GM23338 (cell line): ENCODE measurements at regions not wholly inside any gene's neighbourhood (a gene's known extent, or its start where the extent isn't known, plus 50 kb on each side); places are given as distances from the start of the nearest gene placed in this dataset.

Experiments
- ATAC-seq: fragments of 200-7000 bp; cut with Tn5 transposase; 3 replicates; pipeline ENCODE4 v1.9.1; 2020
- DNase-seq: peaks from one replicate; pipeline ENCODE4 v3.0.0-alpha.2; 2015; ENCODE audit warnings: low spot score
- H2AFZ ChIP-seq: fragments of 200-600 bp; sonication (generic); 2 replicates; pipeline ENCODE4 v1.8.0; 2016; ENCODE audit warnings: antibody characterized with exemption, mild to moderate bottlenecking, moderate library complexity
- H3F3A ChIP-seq: fragments of 200-600 bp; sonication (generic); replicated peaks from 2 replicates; pipeline ENCODE4 v1.8.0; 2017; ENCODE audit warnings: antibody characterized with exemption, mixed run types, low read depth
- H3K27ac ChIP-seq: fragments of 200-600 bp; sonication (generic); 2 replicates; pipeline ENCODE4 v1.6.1; 2016; ENCODE audit warnings: low read depth
- H3K27me3 ChIP-seq: fragments of 200-600 bp; sonication (generic); 2 replicates; pipeline ENCODE4 v1.8.0; 2016; ENCODE audit warnings: mild to moderate bottlenecking, mixed run types, moderate library complexity; ENCODE audit not compliant: insufficient read depth
- H3K36me3 ChIP-seq: fragments of 200-600 bp; sonication (generic); 2 replicates; pipeline ENCODE4 v1.8.0; 2016; ENCODE audit warnings: mild to moderate bottlenecking; ENCODE audit not compliant: insufficient read depth
- H3K4me1 ChIP-seq: fragments of 200-600 bp; sonication (generic); 2 replicates; pipeline ENCODE4 v1.8.0; 2016; ENCODE audit warnings: mild to moderate bottlenecking, moderate library complexity; ENCODE audit not compliant: insufficient read depth
- H3K4me2 ChIP-seq: fragments of 200-600 bp; sonication (generic); 2 replicates; pipeline ENCODE4 v1.7.1; 2017; ENCODE audit warnings: mixed run types
- H3K4me3 ChIP-seq: fragments of 200-600 bp; sonication (generic); 2 replicates; pipeline ENCODE4 v1.6.1; 2016; ENCODE audit warnings: mixed run types
- H3K79me2 ChIP-seq: fragments of 200-600 bp; sonication (generic); replicated peaks from 2 replicates; pipeline ENCODE4 v1.8.0; 2017; ENCODE audit warnings: mild to moderate bottlenecking; ENCODE audit not compliant: insufficient read depth
- H3K9me2 ChIP-seq: fragments of 200-600 bp; sonication (generic); 2 replicates; pipeline ENCODE4 v1.8.0; 2017; ENCODE audit not compliant: insufficient read depth
- H4K20me1 ChIP-seq: fragments of 200-600 bp; sonication (generic); replicated peaks from 2 replicates; pipeline ENCODE4 v1.8.0; 2017; ENCODE audit warnings: mild to moderate bottlenecking; ENCODE audit not compliant: insufficient read depth
- H3K27ac Mint-ChIP-seq: 2 replicates; pipeline ENCODE4 v1.8.0; 2020; ENCODE audit warnings: inconsistent platforms, mild to moderate bottlenecking, moderate library complexity, mixed read lengths
- H3K27me3 Mint-ChIP-seq: 3 replicates; pipeline ENCODE4 v1.8.0; 2022; ENCODE audit warnings: low read depth, mild to moderate bottlenecking, moderate library complexity, mixed read lengths, inconsistent platforms; ENCODE audit not compliant: insufficient read depth, poor library complexity
- H3K36me3 Mint-ChIP-seq: 3 replicates; pipeline ENCODE4 v1.8.0; 2021; ENCODE audit warnings: low read depth, mild to moderate bottlenecking, inconsistent platforms, moderate library complexity, mixed read lengths
- H3K4me1 Mint-ChIP-seq: 3 replicates; pipeline ENCODE4 v1.8.0; 2020; ENCODE audit warnings: mild to moderate bottlenecking, inconsistent platforms, mixed read lengths
- H3K4me3 Mint-ChIP-seq: 3 replicates; pipeline ENCODE4 v1.8.0; 2021; ENCODE audit warnings: moderate library complexity, mild to moderate bottlenecking, inconsistent platforms, mixed read lengths
- H3K9me3 Mint-ChIP-seq: 3 replicates; pipeline ENCODE4 v1.8.0; 2020; ENCODE audit warnings: moderate library complexity, mild to moderate bottlenecking, inconsistent platforms, mixed read lengths
- CREB1 ChIP-seq: fragments of 250-450 bp; sonication (Bioruptor Pico); IDR thresholded peaks from 2 replicates; pipeline ENCODE4 v1.5.0; 2020; ENCODE audit warnings: low read depth, mild to moderate bottlenecking, moderate library complexity
- EZH2 ChIP-seq: fragments of 200-600 bp; sonication (generic); IDR thresholded peaks from one replicate; pipeline ENCODE4 v1.8.0; 2017; ENCODE audit warnings: antibody characterized with exemption, mild to moderate bottlenecking, low read depth; ENCODE audit not compliant: unreplicated experiment
- EZH2phosphoT487 ChIP-seq: fragments of 200-600 bp; sonication (generic); IDR thresholded peaks from one replicate; pipeline ENCODE4 v1.8.1; 2018; ENCODE audit warnings: antibody characterized with exemption; ENCODE audit not compliant: unreplicated experiment
- NANOG ChIP-seq: IDR thresholded peaks from 2 replicates; pipeline ENCODE4 v1.6.1; 2016; ENCODE audit warnings: antibody characterized with exemption, borderline replicate concordance
- STAT1 ChIP-seq: IDR thresholded peaks from one replicate; pipeline ENCODE4 v1.6.1; 2016; ENCODE audit warnings: antibody characterized with exemption; ENCODE audit not compliant: unreplicated experiment
- ZNF114 ChIP-seq: fragments of 250-450 bp; sonication (Bioruptor Pico); IDR thresholded peaks from 2 replicates; pipeline ENCODE4 v1.5.0; 2020; ENCODE audit warnings: mild to moderate bottlenecking, moderate library complexity
- ZNF331 ChIP-seq: fragments of 250-450 bp; sonication (Bioruptor Pico); IDR thresholded peaks from 2 replicates; pipeline ENCODE4 v1.5.0; 2020; ENCODE audit warnings: low read depth, mild to moderate bottlenecking, moderate library complexity
- ZNF462 ChIP-seq: fragments of 250-450 bp; sonication (Bioruptor Pico); IDR thresholded peaks from 2 replicates; pipeline ENCODE4 v1.5.0; 2020; ENCODE audit warnings: mild to moderate bottlenecking, moderate library complexity
- TF ChIP-seq, protein P1 (sequence below): IDR thresholded peaks from 2 replicates; pipeline ENCODE4 v1.6.1; 2016; ENCODE audit warnings: antibody characterized with exemption
- TF ChIP-seq, protein P2 (sequence below): IDR thresholded peaks from one replicate; pipeline ENCODE4 v1.6.1; 2018; ENCODE audit warnings: antibody characterized with exemption; ENCODE audit not compliant: unreplicated experiment
- TF ChIP-seq, protein P3 (sequence below), 2 experiments: fragments of 200-600 bp in 1 of 2; sonication (generic) in 1 of 2; conservative IDR thresholded peaks; 2 replicates each; pipeline versions ENCODE4 v1.5.1 to v1.6.1; 2016 to 2017; ENCODE audit warnings: antibody characterized with exemption in 2 of 2, low read depth in 2 of 2, mild to moderate bottlenecking in 2 of 2, moderate library complexity in 1 of 2

DNA sequence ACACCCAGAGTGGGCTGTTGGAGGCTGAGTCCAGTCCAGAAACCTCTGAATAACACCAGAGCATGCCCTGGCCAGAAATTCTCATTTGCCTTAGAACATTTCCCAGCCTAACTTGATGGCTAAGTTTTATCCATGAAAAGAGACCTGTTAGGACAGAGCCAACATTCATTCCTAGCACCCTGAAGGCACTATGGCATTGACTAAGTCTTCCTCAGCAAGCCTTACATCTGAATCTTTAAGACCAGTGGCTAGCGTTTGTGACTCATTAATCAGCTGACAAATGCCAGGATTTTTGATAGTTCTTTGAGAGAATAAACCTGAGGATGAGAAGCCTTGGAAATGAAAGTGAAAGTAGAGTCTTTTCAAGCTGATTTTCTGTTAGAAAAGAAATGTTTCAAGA, 1087.1 kb upstream of the ALCAM start:
- no peak for ATAC-seq
- no peak for DNase-seq

More for the DNA sequence above, 1087.1 kb upstream of the ALCAM start:
- H3K27ac Mint-ChIP-seq, result no peak overlapping the region
- no peak overlapping the region for H3K27ac ChIP-seq
- H3F3A ChIP-seq, result no peaks in the 10 kb centered on the region
- peaks cover 81% of the 10 kb centered on the region for H3K9me3 Mint-ChIP-seq
- H3K4me2 ChIP-seq, result no peak overlapping the region
- no peak overlapping the region for H2AFZ ChIP-seq
- H3K4me1 Mint-ChIP-seq, result no peaks in the 10 kb centered on the region
- peaks cover 69% of the 10 kb centered on the region for H3K36me3 Mint-ChIP-seq
- H3K9me2 ChIP-seq, result no peaks in the 10 kb centered on the region
- peaks cover 12% of the 10 kb centered on the region for H3K36me3 ChIP-seq
- H3K4me3 ChIP-seq, result no peak overlapping the region
- no peaks in the 10 kb centered on the region for H3K27me3 Mint-ChIP-seq
- TF ChIP-seq EZH2phosphoT487 (no peak), ZNF331 (no peak), ZNF462 (CRISPR knock-in tag) (no peak), ZNF114 (CRISPR knock-in tag) (no peak), CREB1 (CRISPR knock-in tag) (no peak), STAT1 (no peak), NANOG (no peak), EZH2 (no peak)
- TF ChIP-seq, protein P1, sequence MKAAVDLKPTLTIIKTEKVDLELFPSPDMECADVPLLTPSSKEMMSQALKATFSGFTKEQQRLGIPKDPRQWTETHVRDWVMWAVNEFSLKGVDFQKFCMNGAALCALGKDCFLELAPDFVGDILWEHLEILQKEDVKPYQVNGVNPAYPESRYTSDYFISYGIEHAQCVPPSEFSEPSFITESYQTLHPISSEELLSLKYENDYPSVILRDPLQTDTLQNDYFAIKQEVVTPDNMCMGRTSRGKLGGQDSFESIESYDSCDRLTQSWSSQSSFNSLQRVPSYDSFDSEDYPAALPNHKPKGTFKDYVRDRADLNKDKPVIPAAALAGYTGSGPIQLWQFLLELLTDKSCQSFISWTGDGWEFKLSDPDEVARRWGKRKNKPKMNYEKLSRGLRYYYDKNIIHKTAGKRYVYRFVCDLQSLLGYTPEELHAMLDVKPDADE, result no peak
- TF ChIP-seq, protein P2, sequence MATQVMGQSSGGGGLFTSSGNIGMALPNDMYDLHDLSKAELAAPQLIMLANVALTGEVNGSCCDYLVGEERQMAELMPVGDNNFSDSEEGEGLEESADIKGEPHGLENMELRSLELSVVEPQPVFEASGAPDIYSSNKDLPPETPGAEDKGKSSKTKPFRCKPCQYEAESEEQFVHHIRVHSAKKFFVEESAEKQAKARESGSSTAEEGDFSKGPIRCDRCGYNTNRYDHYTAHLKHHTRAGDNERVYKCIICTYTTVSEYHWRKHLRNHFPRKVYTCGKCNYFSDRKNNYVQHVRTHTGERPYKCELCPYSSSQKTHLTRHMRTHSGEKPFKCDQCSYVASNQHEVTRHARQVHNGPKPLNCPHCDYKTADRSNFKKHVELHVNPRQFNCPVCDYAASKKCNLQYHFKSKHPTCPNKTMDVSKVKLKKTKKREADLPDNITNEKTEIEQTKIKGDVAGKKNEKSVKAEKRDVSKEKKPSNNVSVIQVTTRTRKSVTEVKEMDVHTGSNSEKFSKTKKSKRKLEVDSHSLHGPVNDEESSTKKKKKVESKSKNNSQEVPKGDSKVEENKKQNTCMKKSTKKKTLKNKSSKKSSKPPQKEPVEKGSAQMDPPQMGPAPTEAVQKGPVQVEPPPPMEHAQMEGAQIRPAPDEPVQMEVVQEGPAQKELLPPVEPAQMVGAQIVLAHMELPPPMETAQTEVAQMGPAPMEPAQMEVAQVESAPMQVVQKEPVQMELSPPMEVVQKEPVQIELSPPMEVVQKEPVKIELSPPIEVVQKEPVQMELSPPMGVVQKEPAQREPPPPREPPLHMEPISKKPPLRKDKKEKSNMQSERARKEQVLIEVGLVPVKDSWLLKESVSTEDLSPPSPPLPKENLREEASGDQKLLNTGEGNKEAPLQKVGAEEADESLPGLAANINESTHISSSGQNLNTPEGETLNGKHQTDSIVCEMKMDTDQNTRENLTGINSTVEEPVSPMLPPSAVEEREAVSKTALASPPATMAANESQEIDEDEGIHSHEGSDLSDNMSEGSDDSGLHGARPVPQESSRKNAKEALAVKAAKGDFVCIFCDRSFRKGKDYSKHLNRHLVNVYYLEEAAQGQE, result no peak
- TF ChIP-seq, protein P3, sequence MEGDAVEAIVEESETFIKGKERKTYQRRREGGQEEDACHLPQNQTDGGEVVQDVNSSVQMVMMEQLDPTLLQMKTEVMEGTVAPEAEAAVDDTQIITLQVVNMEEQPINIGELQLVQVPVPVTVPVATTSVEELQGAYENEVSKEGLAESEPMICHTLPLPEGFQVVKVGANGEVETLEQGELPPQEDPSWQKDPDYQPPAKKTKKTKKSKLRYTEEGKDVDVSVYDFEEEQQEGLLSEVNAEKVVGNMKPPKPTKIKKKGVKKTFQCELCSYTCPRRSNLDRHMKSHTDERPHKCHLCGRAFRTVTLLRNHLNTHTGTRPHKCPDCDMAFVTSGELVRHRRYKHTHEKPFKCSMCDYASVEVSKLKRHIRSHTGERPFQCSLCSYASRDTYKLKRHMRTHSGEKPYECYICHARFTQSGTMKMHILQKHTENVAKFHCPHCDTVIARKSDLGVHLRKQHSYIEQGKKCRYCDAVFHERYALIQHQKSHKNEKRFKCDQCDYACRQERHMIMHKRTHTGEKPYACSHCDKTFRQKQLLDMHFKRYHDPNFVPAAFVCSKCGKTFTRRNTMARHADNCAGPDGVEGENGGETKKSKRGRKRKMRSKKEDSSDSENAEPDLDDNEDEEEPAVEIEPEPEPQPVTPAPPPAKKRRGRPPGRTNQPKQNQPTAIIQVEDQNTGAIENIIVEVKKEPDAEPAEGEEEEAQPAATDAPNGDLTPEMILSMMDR (conservative IDR thresholded peaks at IDR 0.05; ENCODE audit: low read depth in 2 of 2), result no peak
- H3K4me3 Mint-ChIP-seq, result no peak overlapping the region
- no peaks in the 10 kb centered on the region for H4K20me1 ChIP-seq
- no peaks in the 10 kb centered on the region for H3K27me3 ChIP-seq
- H3K79me2 ChIP-seq, result no peaks in the 10 kb centered on the region
- H3K4me1 ChIP-seq, result no peaks in the 10 kb centered on the region
